ENCODE measurements at regions not wholly inside any gene's neighbourhood (a gene's known extent, or its start where the extent isn't known, plus 50 kb on each side); places are given as distances from the start of the nearest gene placed in this dataset.

DNA sequence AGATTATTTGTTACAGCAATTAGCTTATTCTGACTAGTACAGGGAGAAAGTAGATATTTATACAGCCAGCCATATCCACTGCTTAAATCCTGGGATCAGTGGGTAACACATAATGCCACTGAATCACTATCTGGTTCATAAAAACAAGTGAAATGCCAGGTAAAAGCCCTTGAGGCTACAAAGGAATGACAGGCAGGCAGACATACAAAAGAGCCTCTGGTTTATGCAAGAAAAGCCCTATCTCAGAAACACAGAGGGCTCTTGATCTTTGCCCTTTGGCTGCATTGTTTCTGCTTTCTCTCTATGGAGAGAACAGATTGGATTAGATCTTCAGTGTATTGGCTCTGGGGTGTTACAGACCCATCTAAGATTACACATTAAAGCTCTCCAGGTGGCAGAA is 115.4 kb upstream of the GADL1 start:
- no peak for TF ChIP-seq GATA3 (IDR thresholded peaks at IDR 0.05; ENCODE audit: low read depth, low read length)
- TF ChIP-seq GATA2 (IDR thresholded peaks at IDR 0.05; ENCODE audit: low read depth, low read length): no peak

Data from SH-SY5Y (cell line).